HG03469 (cell line): ENCODE measurements at regions not wholly inside any gene's neighbourhood (a gene's known extent, or its start where the extent isn't known, plus 50 kb on each side); places are given as distances from the start of the nearest gene placed in this dataset.

Experiments used
- ATAC-seq: cut with Tn5 transposase; IDR thresholded peaks from one replicate; pipeline ENCODE4 v1.9.1; 2021; ENCODE audit warnings: mild to moderate bottlenecking, moderate library complexity, moderate number of reproducible peaks; ENCODE audit not compliant: unreplicated experiment

GRCh38 chr10:123552760-123553554 is 113.2 kb upstream of the GPR26 start:
- ATAC-seq = peak; percentile 45

- no peak for ATAC-seq
These were observed 112.2 kb upstream of the GPR26 start for GRCh38 chr10:123553810-123554430.

GRCh38 chr10:123554656-123555055 is 111.5 kb upstream of the GPR26 start:
- no peak for ATAC-seq

GRCh38 chr10:123555616-123556015 is 110.5 kb upstream of the GPR26 start:
- no peak for ATAC-seq

- no peak for ATAC-seq
These were observed 110.1 kb upstream of the GPR26 start for GRCh38 chr10:123556049-123556448.

GRCh38 chr10:123556736-123557135 is 109.4 kb upstream of the GPR26 start:
- ATAC-seq = no peak

- ATAC-seq = no peak
These were observed 108.6 kb upstream of the GPR26 start for GRCh38 chr10:123557366-123558108.

GRCh38 chr10:123558651-123559050 is 107.5 kb upstream of the GPR26 start:
- no peak for ATAC-seq

GRCh38 chr10:123559066-123559822 is 106.9 kb upstream of the GPR26 start:
- ATAC-seq = no peak

- no peak for ATAC-seq
These were observed 106.4 kb upstream of the GPR26 start for GRCh38 chr10:123559823-123560092.

- ATAC-seq = no peak
These were observed 105.6 kb upstream of the GPR26 start for GRCh38 chr10:123560301-123561140.

- no peak for ATAC-seq
These were observed 105.1 kb upstream of the GPR26 start for GRCh38 chr10:123561141-123561440.

- ATAC-seq = no peak
These were observed 103.8 kb upstream of the GPR26 start for GRCh38 chr10:123562387-123562786.

GRCh38 chr10:123562811-123563580 is 103.2 kb upstream of the GPR26 start:
- no peak for ATAC-seq

GRCh38 chr10:123563581-123563855 is 102.6 kb upstream of the GPR26 start:
- ATAC-seq = no peak

- ATAC-seq = no peak
These were observed 102.2 kb upstream of the GPR26 start for GRCh38 chr10:123563994-123564393.

GRCh38 chr10:123564631-123565030 is 101.5 kb upstream of the GPR26 start:
- ATAC-seq = no peak

- no peak for ATAC-seq
These were observed 100.2 kb upstream of the GPR26 start for GRCh38 chr10:123565691-123566660.
